ENCODE measurements at regions not wholly inside any gene's neighbourhood (a gene's known extent, or its start where the extent isn't known, plus 50 kb on each side); places are given as distances from the start of the nearest gene placed in this dataset.
"Not testable (repeated sequence)": the region's sequence is repeated elsewhere in the genome, so short reads cannot be mapped to it uniquely, and the experiment has no call there.

DNA sequence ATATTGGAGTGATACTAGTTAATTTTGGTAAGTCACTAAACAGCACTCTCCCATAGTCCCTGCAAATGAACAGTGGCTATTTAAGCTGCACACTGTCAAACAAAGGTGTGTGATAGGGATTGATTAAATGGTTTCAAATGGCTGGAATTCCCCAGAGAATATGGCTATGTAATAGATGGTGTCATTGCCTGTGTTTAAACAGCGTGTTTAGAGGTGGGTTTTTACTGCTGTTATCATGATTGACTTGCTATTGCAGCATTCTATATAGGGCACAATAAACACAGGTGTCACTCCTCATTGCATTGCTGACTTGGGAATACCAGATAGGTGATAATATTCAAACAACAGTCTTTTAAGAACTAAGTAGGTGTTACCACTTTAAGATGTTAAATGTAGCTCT lies 171.7 kb upstream of the MAN1A1 start:
- DNase-seq = peak; percentile 86 to 94

DNA sequence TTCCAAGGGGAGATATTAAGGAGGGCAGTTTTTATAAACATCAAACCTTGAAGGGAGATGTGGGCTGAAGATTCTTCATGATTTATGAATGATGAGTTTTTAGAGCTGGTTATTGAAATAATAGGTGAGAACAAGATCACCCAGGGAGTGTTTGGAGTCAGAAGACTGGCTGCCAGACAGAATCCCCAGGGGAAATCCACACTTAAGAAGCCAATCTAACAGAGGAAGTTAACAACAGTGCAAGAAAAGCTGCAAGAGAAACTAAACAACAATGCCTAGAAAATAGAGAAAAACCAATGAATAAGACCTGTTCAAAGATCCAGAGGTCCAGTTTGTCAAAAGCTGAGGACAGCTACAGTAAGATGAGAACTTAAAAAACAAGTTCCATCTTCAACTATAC lies 167.9 kb upstream of the MAN1A1 start:
- no peak for DNase-seq

DNA sequence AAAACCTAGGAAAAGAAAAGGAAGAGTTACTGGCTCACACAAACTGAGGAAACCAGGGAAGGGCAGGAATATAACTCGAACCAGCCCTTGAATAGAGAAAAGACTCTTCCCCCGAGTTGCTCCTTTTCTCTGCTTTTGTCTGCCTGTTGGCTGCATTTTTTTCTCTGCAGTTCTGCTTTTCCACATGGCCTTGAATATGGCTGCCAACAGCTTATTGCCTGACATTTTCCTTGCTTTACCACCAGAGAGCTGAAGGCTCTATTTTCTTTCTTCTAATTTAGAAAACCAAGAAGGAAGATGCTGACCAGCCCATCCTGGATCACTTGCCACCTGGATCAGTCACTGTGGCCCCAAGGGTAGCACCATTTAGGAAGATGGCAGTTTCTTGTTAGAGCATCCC lies 164.8 kb upstream of the MAN1A1 start:
- DNase-seq = no peak

DNA sequence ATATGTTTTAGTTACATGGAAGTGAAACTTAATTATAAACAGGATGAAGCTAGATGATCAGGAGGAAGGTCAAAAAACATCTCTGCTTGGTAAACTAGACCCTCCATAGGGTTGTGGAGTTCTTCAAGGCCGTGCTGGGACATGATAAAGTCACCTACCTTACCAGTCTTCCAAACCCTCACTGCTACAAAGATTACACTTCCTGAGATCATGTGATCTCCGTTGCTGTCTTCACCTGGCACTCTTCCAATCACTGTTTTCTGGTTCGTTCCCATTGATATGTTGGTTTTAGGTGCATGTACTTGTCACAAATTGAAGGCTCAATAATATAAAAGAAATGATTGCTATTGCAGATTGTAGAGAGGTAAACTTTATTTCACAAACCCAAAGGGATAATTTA lies 161.5 kb upstream of the MAN1A1 start:
- DNase-seq = no peak

DNA sequence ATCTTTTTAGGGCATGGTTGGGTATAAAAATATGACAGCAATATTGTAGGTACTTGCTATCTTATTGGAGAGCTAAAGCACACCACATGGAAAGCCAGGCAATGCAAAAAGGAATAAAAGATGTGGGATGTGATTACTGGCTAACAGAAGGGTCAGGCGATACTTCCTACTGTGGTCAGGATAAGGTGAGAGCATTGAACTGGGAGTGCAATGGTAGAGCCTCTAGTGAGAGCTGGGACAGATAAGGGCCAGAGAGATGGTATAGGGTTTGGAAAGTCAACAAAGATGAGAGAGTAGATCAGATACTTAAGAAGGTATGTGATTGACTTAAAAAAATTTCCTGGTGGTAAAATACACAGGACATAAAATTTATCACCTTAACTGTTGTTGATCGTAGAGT lies 160.7 kb upstream of the MAN1A1 start:
- no peak for DNase-seq

DNA sequence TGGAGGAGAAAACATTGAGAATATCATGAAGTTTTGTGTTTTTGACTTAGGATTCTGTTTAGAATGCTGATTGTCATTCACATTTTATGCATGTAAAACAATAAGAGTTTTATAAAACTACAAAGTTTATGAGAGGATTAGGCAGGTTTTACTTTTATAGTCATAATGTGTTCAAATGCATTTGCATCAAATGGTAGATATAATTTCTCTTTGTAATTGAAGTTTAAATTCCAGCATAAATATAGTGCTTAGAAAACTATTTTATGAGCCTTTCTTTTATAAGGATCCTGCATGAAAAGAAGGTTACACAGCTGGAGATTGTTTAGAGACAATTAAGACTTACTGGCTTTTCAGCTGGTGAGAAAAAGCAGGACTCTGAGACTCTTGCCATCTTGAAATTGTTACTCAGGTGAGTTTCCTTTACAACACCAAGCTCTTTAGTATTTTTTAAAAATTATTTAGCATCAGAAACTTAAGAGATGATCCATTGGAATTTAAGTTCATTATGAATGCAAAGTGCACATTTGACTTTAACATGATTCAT lies 157.1 kb upstream of the MAN1A1 start:
- DNase-seq = no peak

DNA sequence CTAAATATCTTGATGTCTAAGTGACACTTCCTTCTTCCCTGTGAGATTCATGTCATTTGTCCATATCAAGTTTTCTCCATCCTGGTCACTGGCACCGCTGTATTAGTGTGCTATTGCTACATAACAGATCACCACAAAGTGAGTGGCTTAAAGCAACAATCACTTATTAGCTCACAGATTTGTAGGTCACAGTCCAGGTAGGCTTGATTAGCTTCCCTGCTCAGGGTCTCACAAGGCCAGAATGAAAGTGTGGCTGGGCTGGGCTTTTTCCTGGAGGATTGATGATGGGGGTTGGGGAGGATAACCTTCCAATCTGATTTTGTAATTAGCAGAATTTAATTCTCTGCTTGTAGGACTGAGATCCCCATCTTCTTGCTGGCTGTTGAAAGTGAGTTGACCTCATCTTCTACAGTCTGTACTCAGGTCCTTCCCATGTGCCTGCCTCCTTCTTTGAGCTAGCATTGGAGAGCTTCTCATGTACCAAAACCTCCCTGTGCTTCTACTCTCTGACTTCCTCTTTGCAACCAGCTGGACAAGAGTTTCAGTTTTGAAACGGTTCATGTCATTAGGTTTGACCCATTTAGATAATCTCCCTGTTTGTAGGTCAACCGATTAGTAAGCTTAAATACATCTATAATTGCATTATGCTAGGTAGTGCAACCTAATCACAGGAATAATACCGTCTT lies 152.4 kb upstream of the MAN1A1 start:
- DNase-seq = no peak

DNA sequence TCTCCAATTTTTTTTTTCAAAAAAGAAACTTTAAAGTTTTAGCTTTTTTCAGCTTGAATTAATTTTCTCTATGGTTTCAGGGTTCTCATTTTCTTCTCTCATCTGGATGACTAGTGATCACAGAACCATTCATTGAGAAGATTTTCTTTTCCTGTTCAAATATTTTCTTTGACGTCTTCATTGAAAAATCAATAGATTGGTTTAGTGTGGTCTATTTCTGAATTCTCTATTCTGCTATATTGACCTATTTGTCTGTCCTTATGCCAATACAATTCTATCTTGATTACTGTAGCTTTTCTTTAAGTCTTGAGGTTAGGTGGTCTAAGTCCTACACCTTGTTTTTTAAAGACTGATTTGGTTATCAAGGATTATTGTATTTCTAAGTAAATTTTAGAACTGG lies 150.2 kb upstream of the MAN1A1 start:
- no peak for DNase-seq

DNA sequence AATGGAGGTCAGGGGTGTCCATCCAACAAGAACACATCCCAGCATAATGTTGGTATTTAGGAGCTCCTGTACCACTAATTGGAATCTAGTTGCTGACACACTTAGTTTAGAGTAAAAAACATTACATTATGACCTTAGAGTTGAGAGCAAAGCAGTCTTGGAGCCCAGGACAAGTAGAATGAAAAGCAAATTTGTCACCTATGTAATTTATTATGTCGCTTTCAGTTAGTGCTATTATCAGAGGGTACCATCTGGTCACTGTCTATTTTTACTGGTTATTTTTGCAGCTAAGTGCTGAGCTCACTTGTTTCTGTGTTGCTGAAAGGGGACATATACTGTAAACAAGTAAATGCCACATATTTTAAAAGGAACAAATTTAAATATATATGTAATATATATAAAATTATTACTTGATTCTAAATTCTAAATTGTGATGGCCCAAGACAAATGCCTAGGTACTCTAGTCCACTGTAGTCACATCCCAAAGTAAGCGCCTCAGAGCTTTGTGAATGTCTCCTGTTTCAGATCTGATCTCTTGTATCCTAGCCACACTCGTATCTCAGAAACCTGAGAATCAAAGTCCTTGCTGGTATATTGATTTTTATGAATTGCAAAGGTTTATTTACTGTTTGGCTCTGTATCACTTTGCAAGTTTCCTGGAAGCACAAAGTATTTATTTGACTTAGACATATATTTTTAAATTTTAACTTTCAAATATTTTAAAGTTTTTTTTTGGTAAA lies 148.6 kb upstream of the MAN1A1 start:
- DNase-seq = no peak

DNA sequence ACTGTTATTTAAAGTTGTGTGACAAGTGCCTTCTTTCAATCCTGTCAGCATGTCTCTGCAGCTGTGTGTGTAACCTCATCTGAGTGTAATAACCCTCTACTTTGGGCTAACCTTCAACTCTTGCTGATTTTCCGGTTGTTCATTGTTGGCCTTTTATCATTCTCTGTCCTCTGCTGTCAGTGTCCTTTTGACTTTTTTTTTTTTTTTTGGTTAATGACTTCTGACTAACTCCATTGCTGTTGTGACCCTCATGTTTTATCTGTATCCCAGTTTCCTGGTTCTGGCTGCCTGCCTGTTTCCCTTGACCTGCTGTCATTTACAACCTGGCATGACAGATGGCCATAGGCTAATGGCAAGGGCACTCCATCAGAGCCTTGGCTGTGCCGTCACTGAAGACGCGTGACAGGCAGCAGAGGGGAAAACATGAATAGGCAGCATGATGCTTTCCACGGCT lies 145.7 kb upstream of the MAN1A1 start:
- DNase-seq = no peak

DNA sequence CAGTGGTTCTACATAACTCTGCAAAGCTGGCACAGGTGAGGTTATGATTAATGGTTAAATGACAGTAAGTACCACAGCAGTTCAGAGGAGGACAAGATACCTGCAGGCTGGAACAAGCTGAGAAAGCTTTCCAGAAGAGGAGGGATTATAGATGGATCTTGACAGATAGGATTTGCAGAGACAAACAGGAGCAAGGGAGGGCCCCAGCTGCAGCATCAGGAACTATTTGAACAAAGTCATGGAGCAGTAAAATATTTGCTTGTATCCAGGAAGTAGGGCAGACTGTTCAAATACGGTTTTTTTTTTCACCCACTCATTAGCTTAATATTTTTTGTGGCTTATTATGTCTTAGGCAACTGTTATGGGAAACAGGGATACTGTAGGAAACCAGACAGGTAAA lies 144.4 kb upstream of the MAN1A1 start:
- DNase-seq = no peak

DNA sequence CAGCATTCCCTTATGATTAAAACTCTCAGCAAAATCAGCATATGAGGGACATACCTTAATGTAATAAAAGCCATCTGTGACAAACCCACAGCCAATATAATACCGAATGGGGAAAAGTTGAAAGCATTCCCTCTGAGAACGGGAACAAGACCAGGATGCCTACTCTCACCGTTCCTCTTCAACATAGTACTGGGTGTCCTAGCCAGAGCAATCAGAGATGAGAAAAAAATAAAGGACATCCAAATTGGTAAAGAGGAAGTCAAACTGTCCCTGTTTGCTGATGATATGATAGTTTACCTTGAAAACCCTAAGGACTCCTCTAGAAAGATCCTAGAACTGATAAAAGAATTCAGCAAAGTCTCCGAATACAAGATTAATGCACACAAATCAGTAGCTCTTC lies 141.6 kb upstream of the MAN1A1 start:
- not testable (repeated sequence) for DNase-seq

DNA sequence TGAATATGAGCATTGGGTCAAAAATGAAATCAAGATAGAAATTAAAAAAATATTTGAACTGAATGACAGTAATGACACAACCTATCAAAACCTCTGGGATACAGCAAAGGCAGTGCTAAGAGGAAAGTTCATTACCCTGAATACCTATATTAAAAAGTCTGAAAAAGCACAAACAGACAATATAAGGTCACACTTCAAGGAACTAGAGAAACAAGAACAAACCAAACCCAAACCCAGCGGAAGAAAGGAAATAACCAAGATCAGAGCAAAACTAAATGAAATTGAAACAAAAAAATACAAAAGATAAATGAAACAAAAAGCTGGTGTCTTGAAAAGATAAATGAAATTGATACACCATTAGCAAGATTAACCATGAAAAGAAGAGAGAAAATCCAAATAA lies 140.5 kb upstream of the MAN1A1 start:
- DNase-seq = not testable (repeated sequence)

DNA sequence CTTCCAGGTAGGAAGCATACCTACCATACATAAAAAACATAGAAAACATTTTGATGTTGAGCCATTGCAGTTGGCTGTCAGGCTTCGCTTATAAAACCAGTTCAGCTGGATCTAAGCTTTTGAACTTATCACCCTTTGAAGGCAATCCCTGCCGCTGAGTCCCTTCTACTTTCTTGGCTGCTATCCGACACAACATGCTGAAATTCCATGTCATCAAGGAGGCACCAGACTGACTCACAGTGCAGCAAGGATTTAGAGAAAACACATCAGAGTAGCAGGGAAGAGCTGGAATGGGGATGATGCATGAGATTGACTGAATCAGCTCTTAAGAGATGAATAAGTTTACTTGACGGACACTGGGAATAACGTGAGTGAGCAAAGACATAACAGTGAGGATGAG lies 135.0 kb upstream of the MAN1A1 start:
- no peak for DNase-seq

DNA sequence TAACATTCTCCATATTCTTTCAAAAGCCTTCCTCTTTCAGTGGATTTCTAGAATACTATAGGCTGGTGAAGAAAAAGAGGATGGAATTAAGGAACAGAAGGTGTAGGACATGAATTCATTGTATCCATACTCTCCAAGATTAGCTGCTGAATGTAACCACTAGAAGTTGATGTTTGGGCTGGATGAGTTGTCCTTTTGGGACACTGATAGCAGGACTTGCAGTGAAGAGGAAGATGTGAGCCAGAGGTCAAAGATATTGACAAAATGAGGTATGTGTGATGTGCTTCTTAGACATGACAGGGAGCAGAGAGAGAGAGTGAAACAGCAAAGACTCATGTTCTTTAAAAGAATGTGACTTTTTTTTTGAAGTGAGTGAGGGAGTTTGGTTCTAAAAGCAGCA lies 134.3 kb upstream of the MAN1A1 start:
- DNase-seq = no peak

DNA sequence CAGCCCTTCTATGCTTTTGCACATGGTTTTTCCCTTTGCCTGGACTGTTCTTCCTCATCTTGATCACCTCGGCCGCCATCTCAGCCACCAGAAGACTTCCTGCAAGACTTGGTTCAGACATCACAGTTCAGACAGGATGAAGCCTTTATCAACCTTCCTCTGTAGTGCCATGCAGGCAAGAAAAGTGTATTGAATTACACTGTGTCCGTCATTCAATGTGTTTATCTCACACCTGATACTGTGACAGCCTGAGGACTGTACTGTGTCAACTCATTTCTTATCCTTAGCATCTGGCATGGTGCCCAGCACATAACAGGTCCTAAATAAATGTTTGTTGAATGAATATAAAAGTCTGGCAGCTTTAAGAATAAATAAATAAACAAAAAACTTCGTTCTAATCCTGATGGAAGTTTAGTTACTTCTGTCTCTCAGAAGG lies 133.3 kb upstream of the MAN1A1 start:
- no peak for DNase-seq

DNA sequence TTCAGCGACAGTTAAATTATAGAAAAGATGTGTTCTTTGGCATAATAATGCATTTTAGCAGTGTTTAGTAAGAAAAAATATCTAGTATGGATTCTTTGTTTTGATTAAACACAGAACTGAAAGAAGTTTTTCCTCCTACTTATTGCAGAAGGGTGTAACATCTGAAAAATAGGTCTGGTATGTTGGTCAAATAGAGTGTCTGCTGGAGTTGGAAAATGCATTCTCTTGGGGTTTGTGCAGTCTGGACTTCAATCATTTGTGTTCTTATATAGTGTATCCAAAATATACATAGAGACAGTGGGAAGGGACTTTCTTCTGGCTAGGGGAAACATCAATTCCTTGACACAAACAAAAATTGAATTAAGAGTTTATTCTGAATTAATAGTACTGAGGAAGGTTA lies 132.4 kb upstream of the MAN1A1 start:
- no peak for DNase-seq

DNA sequence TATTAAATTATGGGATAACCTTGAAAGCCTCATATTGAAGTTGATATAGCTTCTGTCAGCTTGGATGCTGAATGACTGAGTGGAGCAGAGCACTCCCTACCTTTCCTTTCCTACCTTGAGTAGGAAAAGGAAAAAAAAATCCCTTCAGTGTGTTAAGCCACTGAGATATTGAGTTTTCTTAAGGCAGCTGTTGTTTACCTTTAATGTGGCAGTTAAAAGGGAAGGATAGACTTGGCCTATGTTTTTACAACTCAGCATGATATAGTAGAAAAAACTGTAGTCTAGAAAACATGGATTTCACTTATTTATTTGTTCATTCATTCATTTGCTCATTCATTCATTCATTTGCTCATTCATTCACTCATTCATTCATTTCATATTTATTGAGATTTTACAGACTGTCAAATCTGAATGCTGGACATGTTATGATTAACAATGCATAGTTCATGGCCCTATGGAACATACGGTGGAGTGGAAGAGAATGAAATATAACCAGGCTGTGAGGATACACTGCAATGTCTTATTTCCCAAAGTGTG lies 131.5 kb upstream of the MAN1A1 start:
- no peak for DNase-seq

DNA sequence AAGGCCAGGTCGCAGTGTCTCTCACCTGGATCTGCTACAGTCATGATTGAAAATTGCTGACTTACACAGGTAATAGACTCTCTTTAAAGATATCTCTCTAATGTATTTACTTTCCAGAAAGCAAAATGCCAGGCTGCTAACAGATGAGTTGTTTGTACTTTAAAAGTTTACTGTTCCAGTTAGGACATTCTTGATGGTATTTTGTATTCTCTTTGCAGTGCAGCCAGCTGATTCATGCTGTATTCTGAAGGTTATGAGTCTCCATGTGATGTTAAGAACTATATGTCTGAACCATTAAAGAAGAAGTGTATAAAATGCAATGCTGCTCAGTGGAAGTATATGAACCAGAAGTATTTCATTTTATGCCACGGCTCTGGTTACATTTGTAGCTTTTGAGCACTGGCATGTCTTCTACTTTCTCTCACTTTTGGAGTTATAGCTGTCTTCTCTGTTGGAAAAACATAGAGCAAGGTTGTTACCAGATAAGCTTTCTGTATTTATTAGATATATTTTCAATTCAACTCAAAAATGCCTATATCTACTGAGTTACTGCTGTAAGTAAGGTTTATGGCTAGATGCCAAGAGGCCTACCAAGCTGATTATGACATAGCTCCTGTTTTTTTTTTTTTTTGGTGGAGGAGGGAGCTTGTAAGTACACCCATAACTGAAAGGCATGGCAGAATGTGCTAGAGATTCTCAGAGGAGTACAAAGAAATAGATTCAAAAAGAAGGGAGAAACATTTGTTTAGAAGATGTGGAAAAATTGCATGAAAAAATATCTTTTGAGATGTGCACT lies 130.5 kb upstream of the MAN1A1 start:
- no peak for DNase-seq

DNA sequence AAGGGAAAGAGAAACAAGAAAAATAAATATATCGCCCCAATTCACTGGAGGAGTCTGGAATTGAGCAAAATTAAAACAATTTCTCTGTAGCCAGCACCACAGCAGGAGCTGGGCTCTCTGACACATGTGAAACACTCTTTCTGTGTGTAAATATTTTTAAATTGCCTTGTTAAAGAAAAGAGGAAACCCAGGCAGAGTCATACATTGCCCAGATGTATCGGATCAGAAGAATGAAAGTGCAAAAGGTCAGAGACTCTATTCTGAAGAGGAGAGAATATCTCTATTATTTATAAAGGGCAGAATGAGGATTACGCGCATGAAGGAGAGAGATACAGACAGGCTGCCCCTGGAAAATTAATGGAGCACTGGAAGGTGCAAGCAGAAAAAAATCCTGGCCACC lies 127.0 kb upstream of the MAN1A1 start:
- DNase-seq = no peak

DNA sequence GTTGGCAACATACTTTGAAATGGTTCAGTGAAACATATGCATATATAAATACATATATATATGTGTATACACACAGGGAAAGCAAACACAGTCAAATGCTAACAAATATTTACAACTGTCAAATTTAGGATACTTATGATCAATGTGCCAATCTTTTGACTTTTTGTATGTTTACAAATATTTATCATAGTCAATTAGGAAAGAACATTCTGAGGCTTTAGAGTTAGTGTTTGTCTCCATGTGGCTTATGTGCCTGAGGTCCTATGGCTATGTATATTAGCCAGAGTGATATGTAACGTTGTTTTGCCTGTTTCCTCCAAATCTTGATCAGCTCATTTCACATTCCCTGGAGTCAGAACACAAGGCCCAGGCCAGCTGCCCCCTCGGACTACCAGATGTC lies 126.5 kb upstream of the MAN1A1 start:
- DNase-seq = no peak

DNA sequence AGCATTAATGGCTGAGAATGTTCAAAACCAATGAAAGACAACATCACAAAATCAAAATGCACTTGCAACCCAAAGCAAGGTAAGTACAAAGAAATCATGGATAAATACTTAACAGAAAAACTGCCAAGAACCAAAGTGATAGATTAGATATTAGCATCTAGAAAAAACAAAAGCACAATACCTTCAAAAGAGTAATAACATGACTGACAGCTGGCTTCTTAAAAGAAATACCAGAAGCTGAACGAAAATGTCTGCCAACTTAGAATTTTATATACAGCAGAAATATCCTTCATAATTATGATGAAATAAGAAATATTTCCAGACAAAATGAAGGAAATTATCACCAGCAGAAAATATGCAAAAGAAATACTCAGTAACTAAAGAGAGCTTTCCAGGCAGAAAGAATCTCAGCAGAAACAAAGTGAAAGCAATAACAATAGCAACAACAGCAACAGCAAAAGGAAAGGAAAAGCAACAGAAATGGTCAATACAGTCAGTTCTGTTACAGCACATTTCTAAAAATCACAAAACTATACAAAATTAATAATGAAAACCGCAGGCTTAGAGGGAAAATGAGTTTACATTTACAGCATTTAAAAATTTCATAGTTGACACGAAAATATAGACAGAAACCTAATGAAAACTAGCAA lies 121.5 kb upstream of the MAN1A1 start:
- no peak for DNase-seq

Measured in NCI-H1930 (cell line).